ENCODE measurements at regions not wholly inside any gene's neighbourhood (a gene's known extent, or its start where the extent isn't known, plus 50 kb on each side); places are given as distances from the start of the nearest gene placed in this dataset.
"Not testable (repeated sequence)": the region's sequence is repeated elsewhere in the genome, so short reads cannot be mapped to it uniquely, and the experiment has no call there.

DNA sequence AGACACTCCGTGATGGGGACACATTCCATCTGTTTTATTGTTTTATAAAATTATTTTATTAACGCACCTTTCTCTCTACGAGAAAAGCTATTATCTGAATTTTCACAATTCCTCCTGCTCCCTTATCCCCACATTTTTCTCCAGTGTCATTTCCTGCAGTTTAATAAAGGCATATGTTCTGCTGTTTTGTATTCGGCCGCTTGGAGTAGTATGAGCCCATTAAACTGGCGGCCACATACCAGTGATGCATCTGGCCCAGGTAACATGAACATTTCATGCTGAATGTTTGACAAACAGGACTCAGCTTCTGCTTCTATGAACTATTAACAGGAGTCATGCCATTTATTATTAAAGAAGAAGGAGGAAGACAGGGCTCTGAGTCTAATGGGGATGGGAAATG is 511.0 kb downstream of the TMEM121 start:
- no peak for DNase-seq

DNA sequence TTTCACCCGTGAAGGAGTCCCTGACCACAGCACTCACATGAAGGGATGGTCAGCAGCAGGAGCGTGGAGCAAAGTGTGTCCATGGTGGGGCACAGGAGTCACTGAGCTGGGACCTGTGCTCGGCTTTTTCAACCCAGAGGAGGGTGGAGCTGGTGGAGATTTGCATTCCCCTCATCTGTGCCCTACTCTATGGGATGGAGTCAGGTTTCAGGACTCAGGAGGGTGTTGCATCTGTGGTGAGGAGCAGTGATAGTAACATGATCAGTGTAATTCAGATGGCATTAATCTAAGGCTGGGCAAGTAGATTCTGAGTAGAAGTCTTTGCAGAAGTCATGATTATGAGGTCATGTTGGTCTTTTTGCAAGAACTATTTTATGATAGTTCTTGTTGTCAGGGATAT is 511.9 kb downstream of the TMEM121 start:
- DNase-seq, result no peak

DNA sequence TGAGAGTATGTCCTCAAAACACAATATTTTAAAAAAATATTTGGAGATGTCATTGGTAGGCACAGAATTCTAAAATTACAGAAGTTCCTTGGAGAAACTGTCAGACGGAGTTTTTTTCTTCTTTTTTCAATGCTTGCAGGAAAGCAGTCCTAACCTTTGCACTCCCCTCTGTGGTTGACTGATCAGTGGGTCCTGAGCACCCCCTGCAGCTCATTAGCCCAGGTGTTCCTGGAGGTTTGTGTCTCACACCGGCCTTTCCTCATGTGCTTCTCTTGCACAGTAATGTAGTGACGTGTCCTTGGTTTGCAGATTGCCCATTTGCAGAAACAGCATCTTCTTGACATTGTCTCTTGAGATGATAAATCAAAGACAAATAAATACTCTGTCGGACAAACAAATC is 513.0 kb downstream of the TMEM121 start:
- no peak for DNase-seq

DNA sequence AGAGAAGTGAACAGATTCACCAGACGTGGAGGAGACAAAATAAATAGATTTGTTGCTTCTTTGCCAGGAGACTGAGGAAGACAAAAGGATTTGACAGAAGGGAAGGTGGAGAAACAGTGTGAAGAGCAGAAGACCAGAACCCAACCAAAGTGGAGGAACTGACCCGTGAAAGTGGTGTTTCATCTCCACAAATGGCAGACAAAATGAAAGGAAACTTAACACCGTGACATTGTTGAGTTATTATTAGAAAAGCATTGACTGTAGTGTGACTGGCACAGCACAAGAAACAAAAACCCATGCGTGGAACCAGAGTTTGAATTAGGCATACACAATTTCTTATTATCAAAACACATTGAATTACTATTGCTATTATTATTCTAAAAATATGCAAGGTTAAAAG is 518.1 kb downstream of the TMEM121 start:
- DNase-seq, result no peak

DNA sequence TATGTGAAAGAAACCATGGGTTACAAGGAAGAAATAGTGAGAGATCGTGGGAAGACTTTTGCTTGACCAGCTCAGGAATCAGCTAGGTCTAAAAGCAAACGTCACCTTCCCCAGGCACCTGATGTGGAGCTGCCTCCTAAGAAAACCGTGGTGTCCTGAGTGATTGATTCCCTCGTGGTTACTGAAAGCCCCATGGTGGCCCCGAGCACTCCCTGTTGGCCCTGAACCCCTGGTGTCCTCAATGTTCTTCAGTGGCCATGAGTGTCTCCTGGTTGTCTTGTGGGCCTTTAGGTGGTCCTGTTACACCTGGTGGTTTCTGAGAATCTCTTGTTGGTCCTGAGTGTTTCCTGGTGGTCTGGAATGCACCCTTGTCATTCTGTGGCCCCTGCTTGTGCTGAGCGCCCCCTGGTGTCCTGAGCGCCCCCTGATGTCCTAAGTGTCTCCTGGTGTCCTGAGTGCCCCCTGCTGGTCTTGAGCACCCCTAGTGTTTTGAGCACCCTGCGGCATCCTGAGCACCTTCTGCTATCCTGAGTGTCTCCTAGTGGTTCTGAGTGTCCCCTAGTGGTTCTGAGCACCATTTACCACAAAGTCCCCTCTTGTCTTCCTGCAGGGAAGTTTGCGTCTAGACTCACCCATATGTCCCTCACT is 518.7 kb downstream of the TMEM121 start:
- DNase-seq, result no peak

DNA sequence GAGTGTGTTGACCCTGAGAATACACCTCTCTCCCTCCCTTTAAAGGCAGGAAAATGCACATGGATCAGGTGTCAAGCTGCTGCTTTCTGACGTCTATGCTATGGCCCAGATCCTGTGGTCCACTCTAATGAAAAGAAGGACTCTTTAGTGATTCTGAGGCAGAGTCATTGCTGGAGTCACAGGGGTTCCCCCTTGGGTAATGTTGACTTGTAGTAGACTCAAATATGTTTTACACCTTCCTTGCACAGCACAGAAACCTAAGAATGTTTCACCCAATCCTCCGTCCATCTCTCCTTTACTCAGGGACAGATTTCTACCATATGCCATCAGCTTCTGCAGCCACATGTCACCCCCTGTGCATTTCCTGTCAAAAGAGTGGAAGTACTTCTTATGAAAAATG is 525.4 kb downstream of the TMEM121 start:
- DNase-seq, result no peak

DNA sequence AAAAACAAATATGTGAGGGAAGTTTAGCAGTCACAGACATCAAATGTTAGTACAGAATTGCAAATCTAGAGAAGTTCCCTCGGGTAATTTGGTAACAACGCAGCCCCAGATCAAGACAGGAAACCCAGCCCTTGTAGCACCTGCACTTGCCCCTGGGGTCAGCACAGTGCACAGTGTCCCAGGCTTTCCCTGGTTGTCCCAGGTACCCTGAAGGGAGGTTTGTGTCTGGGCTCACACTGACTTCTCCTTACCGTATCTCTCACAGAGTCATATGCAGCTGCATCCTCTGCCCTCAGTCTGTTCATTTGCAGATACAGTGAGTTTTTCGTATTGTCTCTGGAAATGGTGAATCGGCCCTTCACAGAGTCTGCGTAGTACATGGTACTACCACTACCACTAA is 528.9 kb downstream of the TMEM121 start:
- no peak for DNase-seq

DNA sequence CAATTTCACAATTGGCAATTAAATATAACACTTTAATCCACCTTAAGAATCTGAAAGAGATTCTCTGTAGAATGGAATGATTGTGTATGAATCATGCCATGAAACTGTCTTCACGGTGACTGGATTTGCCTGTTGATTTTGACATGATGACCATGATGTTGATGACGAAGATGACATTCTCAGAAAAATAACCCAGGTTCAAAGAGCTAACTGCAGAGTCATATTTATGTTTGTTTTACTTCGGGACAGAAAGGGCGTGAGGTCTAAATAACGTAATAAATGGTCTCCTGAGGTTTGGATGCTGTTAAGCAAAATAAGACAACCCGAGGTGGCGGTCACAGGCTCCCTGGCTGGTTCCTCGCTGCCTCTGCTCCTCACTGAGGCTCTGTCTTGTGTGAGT is 532.0 kb downstream of the TMEM121 start:
- no peak for DNase-seq

DNA sequence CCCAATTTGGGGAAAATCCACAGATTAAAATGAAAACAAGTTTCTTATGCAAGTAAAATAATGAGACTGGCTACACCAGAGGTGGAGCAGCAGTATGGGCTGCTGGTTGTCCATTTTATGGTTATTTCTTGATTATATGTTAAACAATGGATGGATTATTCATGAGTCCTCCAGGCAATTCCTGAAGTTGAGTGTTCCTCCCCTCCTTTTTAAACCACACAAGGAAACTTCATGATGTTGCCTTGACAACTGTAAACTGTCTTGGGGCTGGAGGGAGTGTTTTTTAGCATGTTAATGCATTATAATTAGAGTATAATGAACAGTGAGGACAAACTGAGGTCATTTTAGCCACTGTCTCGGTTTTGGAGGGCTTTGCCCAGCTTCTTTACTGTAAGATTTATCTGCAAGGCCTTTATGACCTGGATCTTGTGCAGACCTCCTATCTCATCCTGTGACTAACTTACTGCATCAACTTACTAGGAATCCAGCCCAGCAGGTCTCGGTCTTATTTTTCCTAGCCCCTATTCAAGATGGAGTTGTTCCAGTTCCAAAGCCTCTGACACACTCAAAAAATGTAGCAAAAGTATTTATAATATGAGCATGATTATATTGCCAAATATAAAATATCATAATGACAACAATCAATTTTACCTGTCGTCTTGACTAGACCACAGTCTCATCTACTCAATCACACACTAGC is 534.0 kb downstream of the TMEM121 start:
- DNase-seq, result no peak

DNA sequence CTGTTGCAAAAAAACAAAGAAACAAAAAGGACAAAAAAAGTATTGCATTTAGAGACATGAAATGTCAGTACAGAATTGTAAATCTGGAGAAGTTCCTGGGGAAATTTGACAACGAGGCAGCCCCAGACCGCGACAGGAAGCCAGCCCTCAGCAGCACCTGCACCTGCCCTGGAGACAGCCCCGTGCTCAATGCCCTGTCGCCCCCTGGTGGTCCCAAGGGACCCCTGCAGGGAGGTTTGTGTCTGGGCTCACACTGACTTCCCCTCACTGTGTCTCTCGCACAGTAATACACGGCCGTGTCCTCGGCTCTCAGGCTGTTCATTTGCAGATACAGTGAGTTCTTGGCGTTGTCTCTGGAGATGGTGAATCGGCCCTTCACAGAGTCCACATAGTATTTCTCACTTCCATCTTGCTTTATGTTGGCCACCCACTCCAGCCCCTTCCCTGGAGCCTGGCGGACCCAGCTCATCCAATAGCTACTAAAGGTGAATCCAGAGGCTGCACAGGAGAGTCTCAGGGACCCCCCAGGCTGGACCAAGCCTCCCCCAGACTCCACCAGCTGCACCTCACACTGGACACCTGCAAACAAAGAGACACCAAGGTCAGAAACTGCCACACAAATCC is 535.6 kb downstream of the TMEM121 start:
- DNase-seq, result not testable (repeated sequence)

DNA sequence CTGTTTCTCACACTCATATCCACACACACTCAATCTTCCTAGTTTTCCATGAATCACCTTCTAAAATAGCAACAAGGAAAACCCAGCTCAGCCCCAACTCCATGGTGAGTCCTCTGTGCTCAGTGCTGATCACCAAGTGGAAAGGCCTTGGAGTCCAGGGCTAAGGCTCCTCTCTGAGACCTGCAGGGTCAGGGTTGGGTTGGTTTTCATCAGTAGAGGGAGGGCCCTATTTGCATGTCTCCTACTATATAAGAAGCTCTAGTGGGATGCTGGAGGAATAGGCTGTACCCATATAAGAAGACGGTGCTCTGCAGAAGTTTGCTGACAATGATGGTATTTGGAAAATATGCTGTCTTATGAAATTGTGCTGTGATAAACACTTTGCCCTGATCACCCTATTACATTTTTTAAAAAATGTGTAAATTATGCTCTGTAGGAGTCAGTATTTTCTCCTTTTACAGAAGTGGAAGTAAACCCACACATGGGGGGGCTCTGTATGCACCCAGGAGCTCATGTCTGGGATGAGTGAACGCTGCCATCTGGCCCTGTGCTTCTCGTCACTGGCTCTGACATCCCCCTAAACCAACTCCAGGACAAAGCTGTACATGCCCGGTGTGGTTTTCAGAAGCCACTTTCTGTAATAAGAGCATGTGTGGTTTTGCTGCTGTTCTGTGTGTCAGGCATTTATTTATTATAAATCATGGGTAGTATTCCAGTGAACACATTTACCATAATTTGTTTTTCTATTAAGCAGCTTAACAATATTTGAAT is 536.3 kb downstream of the TMEM121 start:
- no peak for DNase-seq

DNA sequence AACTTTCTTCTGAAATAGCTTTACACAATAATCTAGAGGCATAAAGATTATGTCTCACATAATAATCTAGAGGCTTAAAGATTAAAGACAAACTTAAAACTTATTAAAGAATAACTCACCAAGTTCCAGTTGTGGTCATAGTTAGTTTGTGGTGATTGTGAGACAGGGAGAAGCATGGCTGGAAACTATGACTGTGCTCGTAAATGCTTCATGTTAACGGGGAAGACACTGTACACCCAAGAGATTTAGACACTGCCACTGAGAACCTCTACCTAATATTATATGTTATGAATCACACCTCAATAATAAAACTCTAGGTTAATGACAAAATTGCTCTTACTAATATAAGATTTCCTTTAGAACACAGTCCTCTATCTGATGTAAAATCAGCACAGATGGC is 541.6 kb downstream of the TMEM121 start:
- no peak for DNase-seq

DNA sequence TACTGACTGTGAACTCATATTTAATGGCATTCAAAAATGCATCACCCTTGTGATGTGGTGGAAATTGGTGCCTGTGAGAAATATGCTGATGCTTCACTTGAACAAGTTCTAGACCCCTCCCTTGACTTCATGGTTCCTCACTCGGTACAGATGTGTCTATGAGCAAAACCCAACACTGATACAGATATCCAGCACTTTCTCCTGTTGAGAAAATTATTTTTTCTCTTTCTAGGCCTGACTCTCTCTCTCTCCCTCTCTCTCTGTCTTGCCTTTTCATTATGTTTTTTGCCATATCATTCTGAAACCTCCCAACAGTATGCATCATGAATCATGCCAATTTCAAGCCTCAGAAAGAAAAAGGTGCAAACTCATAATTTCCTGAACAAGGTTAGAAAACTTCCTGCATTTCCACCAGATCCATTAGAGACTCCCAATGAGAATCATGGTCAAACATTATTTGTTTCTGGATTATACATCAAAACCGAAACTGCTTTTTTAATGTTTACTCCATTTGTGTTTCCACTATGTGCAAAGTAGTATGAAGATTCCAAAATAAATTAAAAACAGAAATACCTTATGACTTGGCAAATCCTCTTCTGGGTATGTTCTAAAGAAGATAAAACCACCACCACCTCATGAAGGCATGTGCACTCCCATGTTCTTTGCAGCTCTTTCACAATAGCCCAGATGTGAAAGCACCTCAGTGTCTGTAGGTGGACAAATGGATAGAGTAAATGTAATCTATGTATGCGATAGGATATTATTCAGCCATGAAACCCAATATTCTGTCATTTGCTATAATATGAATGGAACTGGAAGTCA is 543.6 kb downstream of the TMEM121 start:
- DNase-seq, result no peak

DNA sequence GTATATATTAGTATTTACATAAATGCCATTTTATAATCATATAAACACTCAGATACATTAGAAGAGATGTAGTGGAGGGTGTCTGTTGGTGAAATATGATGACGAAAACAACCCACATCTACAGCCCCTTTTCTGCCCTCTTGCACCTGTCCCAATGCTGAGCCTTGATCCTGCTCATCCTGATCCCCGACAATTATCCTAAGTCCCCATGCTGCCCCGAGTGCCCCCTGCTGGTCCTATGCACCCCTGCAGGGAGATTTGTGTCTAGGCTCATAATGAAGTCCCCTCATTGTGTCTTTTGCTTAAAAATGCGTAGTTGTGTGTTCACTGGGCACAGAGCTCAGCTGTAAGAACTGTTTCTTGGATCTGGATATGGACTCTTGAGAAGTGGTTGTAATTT is 554.5 kb downstream of the TMEM121 start:
- no peak for DNase-seq

DNA sequence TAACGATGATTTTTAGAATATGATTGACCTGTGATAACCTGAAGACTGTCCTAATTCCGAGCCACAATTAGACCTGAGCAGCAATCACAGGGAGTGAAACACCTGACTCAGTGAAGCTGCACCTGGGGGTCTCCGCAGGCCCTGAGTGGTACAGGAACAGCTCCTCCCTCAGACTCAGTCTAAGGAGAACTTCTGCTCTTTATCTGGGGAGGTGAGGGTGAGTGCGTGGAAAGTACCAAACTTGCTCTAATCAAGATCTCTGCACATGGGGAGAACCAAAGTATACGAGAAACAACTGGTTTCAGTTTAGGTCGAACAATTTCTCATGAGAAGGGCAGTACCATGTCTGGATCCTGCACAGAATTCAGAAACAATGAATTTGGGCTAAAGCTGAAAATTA is 555.3 kb downstream of the TMEM121 start:
- DNase-seq, result not testable (repeated sequence)

DNA sequence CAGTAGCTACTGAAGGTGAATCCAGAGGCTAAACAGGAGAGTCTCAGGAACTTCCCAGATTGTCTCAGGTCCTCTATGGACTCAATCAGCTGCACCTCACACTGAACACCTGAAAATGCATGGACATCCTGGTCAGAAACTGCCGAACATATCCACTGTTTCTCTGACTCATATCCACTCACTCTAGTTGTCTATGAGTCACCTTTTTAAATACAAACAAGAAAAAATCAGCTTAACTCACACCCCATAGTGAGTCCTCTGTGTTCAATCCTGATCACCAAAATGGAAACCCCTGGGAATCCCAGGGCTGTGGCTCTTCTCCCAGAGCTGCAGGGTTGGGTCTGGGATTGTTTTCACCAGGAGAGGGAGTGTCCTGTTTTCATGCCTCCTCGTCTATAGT is 556.7 kb downstream of the TMEM121 start:
- no peak for DNase-seq

DNA sequence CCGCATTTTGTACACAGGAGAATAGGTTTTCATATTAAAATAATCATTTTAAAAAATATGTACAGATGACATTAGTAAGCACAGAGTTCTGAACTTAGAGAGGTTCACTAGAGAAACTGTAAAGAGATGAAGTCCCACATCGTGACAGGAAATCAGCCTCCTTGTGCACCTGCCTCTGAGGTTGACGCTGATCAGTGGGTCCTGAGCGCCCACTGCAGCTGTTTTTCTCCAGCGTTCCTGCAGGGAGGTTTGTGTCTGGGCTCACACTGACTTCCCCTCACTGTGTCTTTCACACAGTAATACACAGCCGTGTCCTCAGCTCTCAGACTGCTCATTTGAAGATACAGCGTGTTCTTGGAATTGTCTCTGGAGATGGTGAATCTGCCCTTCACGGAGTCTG is 561.5 kb downstream of the TMEM121 start:
- no peak for DNase-seq

DNA sequence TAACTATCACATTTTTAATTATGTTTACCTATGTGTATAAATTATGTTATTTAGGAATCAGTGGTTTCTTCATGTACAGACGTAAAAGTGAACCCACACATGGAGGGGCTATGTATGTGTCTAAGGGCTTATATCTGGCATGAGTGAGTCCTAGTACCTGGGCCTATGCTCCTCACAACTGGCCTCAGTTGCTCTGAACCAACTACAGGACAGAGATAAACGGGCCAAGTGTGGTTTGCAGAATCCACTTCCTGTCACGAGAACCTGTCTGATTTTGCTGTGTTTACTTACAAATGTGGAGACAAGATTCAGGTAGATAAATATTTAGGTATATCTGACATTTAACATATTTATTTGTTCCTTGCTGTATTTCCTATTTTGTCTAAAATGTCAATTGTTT is 562.5 kb downstream of the TMEM121 start:
- not testable (repeated sequence) for DNase-seq

DNA sequence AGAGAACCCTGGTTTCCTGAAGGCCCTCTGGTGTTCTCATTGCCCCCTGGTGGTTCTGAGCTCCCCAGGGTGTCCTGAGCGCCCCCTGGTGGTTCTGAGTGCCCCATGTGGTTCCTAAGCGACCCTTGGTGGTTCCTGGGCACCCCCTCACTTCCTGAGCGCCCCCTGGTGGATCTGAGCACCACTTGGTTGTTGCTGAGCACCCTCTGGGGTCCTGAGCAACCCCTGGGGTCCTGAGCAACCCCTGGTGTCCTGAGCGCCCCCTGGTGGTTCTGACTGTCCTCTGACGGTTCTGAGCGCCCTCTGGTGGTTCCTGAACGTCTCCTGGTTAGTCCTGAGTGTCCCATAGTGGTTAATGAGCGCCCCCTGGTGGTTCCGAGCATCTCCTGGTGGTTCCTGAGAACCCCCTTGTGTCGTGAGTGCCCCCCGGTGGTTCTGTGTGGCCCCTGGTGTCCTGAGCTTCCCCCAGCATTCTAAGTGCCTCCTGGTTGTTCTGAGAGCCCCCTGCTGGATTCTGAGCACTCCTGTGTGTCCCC is 568.3 kb downstream of the TMEM121 start:
- no peak for DNase-seq

DNA sequence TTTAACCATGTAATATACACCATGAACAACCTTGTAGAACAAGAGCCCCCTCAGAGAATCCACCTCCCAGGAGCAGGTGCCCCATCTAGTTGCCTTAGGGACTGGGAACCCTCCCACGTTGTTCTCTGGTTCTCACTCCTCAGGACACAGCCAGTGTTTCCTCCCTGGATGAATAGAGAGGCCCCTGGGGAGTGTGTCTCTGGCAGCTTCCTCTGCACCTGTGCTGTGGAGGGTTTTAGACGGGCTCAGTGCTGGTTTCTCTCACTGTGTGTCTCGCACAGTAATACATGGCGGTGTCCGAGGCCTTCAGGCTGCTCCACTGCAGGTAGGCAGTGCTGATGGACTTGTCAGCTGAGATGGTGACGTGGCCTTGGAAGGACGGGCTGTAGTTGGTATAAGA is 581.3 kb downstream of the TMEM121 start:
- no peak for DNase-seq

DNA sequence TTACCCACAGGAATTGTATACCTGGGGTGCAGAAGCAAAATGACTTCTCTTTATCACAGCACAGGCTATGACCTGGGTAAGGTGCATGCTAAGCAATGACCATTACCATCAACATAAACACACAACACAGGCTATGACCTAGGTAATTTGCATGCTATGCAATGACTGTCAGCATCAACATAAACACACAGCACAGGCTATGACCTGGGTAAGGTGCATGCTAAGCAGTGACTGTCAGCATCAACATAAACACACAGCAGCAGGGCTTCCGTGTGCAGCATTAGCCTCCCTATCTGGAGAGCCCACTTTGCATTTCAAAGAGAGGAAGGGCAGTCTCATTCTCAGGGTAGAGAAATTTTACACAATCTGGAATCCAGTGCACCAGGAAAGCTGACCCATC is 583.0 kb downstream of the TMEM121 start:
- DNase-seq, result no peak

DNA sequence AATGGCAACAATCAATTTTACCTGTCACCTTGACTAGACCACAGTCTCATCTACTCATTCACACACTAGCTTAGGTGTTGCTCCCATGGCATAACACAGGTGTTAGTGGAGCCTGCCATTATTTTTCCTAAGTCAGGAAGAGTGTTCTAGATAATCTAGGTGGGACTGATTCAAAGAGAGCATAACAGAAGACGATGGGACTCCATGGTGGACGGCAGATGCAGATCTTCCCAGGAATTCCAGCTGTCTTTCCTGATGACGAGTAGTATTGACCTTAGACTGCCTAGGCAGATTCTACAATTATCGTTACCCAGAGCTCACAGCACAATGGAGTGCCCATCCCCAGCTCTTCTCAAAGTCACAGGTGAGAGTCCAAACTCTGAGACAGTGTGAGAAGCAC is 589.0 kb downstream of the TMEM121 start:
- no peak for DNase-seq

Measured in NCI-H1436 treated with DMSO at 0.1 percent for 48 hours (cell line).